Fibroblast of the aortic adventitia (primary cell): ENCODE measurements at regions not wholly inside any gene's neighbourhood (a gene's known extent, or its start where the extent isn't known, plus 50 kb on each side); places are given as distances from the start of the nearest gene placed in this dataset.

Experiments
- DNase-seq: peaks from one replicate; pipeline ENCODE4 v3.0.0-alpha.2; 2010; ENCODE audit warnings: low read depth
- H3K4me3 ChIP-seq: 2 replicates; pipeline ENCODE4 v1.5.1; 2011; ENCODE audit warnings: low read depth, mild to moderate bottlenecking, control low read depth, low read length, moderate library complexity
- CTCF ChIP-seq: IDR thresholded peaks from 2 replicates; pipeline ENCODE4 v1.5.1; 2011; ENCODE audit warnings: mild to moderate bottlenecking, low read length, control low read depth, inconsistent platforms; ENCODE audit not compliant: insufficient read depth

GRCh38 chr1:189149547-189150375 is 1327.9 kb downstream of the BRINP3 start:
- no peak for DNase-seq
- no peak overlapping the region for H3K4me3 ChIP-seq
- TF ChIP-seq CTCF = no peak

- H3K4me3 ChIP-seq = no peak overlapping the region
- no peak for TF ChIP-seq CTCF
- DNase-seq = no peak
These were observed 1327.0 kb downstream of the BRINP3 start for GRCh38 chr1:189150624-189151023.

- DNase-seq = no peak
- TF ChIP-seq CTCF = no peak
- H3K4me3 ChIP-seq = no peak overlapping the region
These were observed 1326.3 kb downstream of the BRINP3 start for GRCh38 chr1:189151361-189151760.

- DNase-seq = no peak
- no peak overlapping the region for H3K4me3 ChIP-seq
- TF ChIP-seq CTCF = no peak
These were observed 1325.0 kb downstream of the BRINP3 start for GRCh38 chr1:189152685-189153084.

- no peak for DNase-seq
- no peak overlapping the region for H3K4me3 ChIP-seq
- no peak for TF ChIP-seq CTCF
These were observed 1319.5 kb downstream of the BRINP3 start for GRCh38 chr1:189158155-189158554.

- TF ChIP-seq CTCF = no peak
- no peak for DNase-seq
- no peak overlapping the region for H3K4me3 ChIP-seq
These were observed 1301.8 kb downstream of the BRINP3 start for GRCh38 chr1:189175889-189176288.

- no peak overlapping the region for H3K4me3 ChIP-seq
- DNase-seq = no peak
- TF ChIP-seq CTCF = no peak
These were observed 1297.6 kb downstream of the BRINP3 start for GRCh38 chr1:189180057-189180456.
